NB4 (cell line): ENCODE measurements at regions not wholly inside any gene's neighbourhood (a gene's known extent, or its start where the extent isn't known, plus 50 kb on each side); places are given as distances from the start of the nearest gene placed in this dataset.

Experiments
- DNase-seq: peaks from one replicate; pipeline ENCODE4 v3.0.0; 2010; ENCODE audit warnings: low read depth
- H3K4me3 ChIP-seq: one replicate; pipeline ENCODE4 v1.5.1; 2011; ENCODE audit warnings: mild to moderate bottlenecking, low read depth, low read length, moderate library complexity
- CTCF ChIP-seq: IDR thresholded peaks from one replicate; pipeline ENCODE4 v1.5.1; 2012; ENCODE audit warnings: low read depth, low read length
- MAX ChIP-seq: IDR thresholded peaks from 2 replicates; pipeline ENCODE4 v1.6.1; 2011; ENCODE audit warnings: low read depth, low read length
- MYC ChIP-seq: IDR thresholded peaks from 2 replicates; pipeline ENCODE4 v1.6.1; 2011; ENCODE audit warnings: low read depth, low read length
- POLR2A ChIP-seq: IDR thresholded peaks from 2 replicates; pipeline ENCODE4 v1.6.1; 2011; ENCODE audit warnings: mild to moderate bottlenecking; ENCODE audit not compliant: insufficient read length; ENCODE audit errors: extremely low read depth

- no peak overlapping the region for H3K4me3 ChIP-seq
- no peak for DNase-seq
- TF ChIP-seq CTCF (no peak), MAX (no peak), POLR2A (no peak), MYC (no peak)
Measured at GRCh38 chr3:181300033-181300432, 310.5 kb upstream of the DNAJC19 start.

- no peak for DNase-seq
- TF ChIP-seq MYC (no peak), CTCF (no peak), MAX (no peak), POLR2A (no peak)
- H3K4me3 ChIP-seq, result no peak overlapping the region
Measured at GRCh38 chr3:181298421-181298820, 308.9 kb upstream of the DNAJC19 start.

GRCh38 chr3:181292984-181293383 is 303.4 kb upstream of the DNAJC19 start:
- no peak overlapping the region for H3K4me3 ChIP-seq
- TF ChIP-seq MYC (no peak), CTCF (no peak), POLR2A (no peak), MAX (no peak)
- no peak for DNase-seq

GRCh38 chr3:181290941-181291340 is 301.4 kb upstream of the DNAJC19 start:
- TF ChIP-seq POLR2A, result no peak
- TF ChIP-seq MAX, result no peak
- TF ChIP-seq MYC, result no peak
- TF ChIP-seq CTCF, result no peak
- H3K4me3 ChIP-seq, result no peak overlapping the region
- no peak for DNase-seq

- DNase-seq, result no peak
- no peak overlapping the region for H3K4me3 ChIP-seq
- no peak for TF ChIP-seq POLR2A
- TF ChIP-seq CTCF, result no peak
- no peak for TF ChIP-seq MAX
- no peak for TF ChIP-seq MYC
Measured at GRCh38 chr3:181289306-181289705, 299.8 kb upstream of the DNAJC19 start.

- TF ChIP-seq POLR2A (no peak), MYC (no peak), CTCF (no peak), MAX (no peak)
- DNase-seq, result no peak
- no peak overlapping the region for H3K4me3 ChIP-seq
Measured at GRCh38 chr3:181288145-181288544, 298.6 kb upstream of the DNAJC19 start.
